ENCODE measurements at regions not wholly inside any gene's neighbourhood (a gene's known extent, or its start where the extent isn't known, plus 50 kb on each side); places are given as distances from the start of the nearest gene placed in this dataset.

DNA sequence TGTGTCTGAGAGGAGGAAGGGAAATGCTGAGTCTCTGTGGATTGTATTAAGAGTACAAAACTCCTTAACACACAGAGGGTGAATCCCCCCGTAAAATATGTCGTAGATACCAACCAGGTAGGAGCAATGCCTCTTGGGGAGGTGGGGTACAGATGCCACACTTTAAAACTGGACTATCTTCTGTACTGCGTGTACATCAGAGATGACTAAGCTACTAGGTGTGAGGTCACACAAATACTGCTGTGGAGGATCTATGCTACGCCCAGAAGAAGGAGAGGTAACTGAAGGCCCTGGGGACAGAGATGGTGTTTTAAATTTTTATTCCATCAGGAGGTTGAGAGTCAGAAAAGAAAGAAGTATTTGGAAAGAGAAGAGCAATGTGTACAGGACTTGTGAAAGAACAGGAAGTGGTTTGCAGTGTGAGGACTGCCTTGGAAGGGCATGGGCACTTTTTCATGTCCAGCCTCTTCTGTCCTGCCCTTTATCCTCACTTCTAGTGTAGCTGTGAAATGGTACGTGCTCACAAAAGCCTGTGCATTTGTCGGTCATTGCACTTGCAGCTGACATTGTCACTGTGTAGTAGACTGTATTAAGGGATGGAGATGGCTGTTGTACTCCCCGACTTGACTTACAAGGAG is 287.8 kb upstream of the CHRM3 start:
- no peak for TF ChIP-seq TAF1 (conservative IDR thresholded peaks at IDR 0.05)
- TF ChIP-seq, protein P1, sequence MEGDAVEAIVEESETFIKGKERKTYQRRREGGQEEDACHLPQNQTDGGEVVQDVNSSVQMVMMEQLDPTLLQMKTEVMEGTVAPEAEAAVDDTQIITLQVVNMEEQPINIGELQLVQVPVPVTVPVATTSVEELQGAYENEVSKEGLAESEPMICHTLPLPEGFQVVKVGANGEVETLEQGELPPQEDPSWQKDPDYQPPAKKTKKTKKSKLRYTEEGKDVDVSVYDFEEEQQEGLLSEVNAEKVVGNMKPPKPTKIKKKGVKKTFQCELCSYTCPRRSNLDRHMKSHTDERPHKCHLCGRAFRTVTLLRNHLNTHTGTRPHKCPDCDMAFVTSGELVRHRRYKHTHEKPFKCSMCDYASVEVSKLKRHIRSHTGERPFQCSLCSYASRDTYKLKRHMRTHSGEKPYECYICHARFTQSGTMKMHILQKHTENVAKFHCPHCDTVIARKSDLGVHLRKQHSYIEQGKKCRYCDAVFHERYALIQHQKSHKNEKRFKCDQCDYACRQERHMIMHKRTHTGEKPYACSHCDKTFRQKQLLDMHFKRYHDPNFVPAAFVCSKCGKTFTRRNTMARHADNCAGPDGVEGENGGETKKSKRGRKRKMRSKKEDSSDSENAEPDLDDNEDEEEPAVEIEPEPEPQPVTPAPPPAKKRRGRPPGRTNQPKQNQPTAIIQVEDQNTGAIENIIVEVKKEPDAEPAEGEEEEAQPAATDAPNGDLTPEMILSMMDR (IDR thresholded peaks at IDR 0.05; ENCODE audit: low read depth, low read length, missing input control): no peak
- TF ChIP-seq GABPA (IDR thresholded peaks at IDR 0.05 in 1 of 2, conservative IDR thresholded peaks at IDR 0.05 in 1 of 2): no peak
- no peak for TF ChIP-seq EGR1 (IDR thresholded peaks at IDR 0.05; ENCODE audit: low read depth in 2 of 2)
- TF ChIP-seq, protein P2, sequence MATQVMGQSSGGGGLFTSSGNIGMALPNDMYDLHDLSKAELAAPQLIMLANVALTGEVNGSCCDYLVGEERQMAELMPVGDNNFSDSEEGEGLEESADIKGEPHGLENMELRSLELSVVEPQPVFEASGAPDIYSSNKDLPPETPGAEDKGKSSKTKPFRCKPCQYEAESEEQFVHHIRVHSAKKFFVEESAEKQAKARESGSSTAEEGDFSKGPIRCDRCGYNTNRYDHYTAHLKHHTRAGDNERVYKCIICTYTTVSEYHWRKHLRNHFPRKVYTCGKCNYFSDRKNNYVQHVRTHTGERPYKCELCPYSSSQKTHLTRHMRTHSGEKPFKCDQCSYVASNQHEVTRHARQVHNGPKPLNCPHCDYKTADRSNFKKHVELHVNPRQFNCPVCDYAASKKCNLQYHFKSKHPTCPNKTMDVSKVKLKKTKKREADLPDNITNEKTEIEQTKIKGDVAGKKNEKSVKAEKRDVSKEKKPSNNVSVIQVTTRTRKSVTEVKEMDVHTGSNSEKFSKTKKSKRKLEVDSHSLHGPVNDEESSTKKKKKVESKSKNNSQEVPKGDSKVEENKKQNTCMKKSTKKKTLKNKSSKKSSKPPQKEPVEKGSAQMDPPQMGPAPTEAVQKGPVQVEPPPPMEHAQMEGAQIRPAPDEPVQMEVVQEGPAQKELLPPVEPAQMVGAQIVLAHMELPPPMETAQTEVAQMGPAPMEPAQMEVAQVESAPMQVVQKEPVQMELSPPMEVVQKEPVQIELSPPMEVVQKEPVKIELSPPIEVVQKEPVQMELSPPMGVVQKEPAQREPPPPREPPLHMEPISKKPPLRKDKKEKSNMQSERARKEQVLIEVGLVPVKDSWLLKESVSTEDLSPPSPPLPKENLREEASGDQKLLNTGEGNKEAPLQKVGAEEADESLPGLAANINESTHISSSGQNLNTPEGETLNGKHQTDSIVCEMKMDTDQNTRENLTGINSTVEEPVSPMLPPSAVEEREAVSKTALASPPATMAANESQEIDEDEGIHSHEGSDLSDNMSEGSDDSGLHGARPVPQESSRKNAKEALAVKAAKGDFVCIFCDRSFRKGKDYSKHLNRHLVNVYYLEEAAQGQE (IDR thresholded peaks at IDR 0.05): no peak
- TF ChIP-seq, protein P3, sequence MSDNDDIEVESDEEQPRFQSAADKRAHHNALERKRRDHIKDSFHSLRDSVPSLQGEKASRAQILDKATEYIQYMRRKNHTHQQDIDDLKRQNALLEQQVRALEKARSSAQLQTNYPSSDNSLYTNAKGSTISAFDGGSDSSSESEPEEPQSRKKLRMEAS (IDR thresholded peaks at IDR 0.05): no peak
- no peak for TF ChIP-seq RXRA (IDR thresholded peaks at IDR 0.05)
- TF ChIP-seq JUND (IDR thresholded peaks at IDR 0.05): no peak
- TF ChIP-seq HNF4G (IDR thresholded peaks at IDR 0.05): no peak
- TF ChIP-seq SP1 (IDR thresholded peaks at IDR 0.05): no peak
